Activated CD4-positive, alpha-beta T cell treated with anti-CD3 and anti-CD28 coated beads, Interleukin-2, amount 50 U/mL, for 24 hours (primary cell): ENCODE measurements at regions not wholly inside any gene's neighbourhood (a gene's known extent, or its start where the extent isn't known, plus 50 kb on each side); places are given as distances from the start of the nearest gene placed in this dataset.
"Not testable (repeated sequence)": the region's sequence is repeated elsewhere in the genome, so short reads cannot be mapped to it uniquely, and the experiment has no call there.

Experiments
- DNase-seq, 2 donors: peaks; one replicate each; pipeline ENCODE4 v3.0.0-alpha.2; 2020; ENCODE audit warnings: low read depth in 1 of 2, low spot score in 1 of 2

DNA sequence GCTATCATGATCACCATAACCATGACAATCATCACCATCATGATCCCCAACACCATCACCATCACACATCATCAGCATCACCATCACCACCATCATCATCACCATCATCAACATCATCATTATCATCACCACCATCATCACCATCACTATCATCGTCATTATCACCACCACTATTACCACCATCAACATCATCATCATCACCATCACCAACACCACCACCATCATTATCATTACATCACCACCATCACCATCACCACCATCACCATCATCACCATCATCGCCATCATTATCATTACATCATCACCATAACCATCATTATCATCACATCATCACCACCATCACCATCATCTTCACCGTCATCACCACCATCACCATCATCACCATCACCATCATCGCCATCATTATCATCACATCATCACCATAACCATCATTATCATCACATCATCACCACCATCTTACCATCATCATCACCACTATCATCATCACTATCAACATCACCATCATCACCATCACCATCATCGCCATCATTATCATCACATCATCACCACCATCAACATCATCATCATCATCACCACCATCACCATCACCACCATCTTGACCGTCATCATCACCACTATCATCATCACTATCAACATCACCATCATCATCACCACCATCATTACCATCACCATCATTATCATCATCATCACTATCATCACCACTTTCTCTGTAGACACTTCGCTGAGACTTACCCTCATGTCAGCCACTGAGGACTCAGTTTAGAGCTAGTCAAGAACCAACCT, 366.0 kb downstream of the C16orf95 start:
- DNase-seq = no peak

DNA sequence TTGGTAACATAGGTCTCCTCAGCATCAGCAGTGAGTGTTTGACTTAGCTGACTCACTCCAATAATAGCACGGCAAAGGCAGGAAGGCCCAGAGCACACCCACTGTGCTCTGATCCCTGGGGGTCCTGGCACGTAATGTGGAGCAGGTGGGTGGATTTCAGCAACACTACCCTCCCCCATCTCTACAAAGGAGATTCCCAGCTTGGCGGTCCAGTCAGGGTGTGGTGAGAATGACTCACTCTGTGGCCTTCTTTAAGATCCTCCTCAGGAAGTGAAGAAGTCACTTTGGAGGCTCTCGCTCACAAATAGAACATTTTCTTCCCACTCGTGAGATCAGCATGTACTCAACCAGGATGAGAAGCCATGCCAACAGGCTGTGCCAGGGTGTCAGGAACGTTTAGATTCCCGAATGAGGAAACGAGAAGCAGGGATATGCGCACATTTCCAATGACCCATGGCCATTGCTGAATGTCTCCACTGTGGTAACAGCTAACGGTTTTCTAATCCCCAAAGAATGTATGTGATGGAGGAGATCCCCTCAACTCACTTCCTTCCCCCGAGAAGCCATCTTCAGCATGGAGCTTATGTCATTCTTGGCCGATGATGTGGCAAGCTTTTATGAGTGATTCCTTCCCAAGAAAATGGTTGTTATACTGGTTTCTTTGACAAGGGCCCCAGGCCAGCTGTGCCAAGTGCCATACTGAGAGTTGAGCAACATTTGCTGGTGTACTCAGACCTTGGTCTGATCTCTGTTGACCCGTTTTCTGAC, 365.2 kb downstream of the C16orf95 start:
- DNase-seq = no peak

DNA sequence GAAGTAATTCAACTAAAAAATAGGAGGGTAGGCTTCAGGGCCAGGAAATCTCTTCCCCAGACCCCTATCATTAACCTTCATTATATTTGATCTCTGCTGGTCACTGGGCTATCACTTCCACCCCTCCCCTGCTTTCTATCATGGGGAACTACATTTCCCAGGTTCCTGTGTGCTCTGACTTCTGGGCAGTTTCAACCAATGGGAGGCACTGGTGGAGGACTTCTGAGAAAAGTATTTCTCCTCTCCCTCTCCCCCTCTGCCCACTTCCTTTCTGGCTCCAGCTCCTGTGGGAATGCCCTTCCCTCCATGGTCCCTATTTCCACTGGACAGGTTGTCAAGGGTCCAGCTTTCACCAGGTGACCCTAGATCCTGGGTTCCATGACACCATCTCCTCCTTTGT, 364.4 kb downstream of the C16orf95 start:
- no peak for DNase-seq

DNA sequence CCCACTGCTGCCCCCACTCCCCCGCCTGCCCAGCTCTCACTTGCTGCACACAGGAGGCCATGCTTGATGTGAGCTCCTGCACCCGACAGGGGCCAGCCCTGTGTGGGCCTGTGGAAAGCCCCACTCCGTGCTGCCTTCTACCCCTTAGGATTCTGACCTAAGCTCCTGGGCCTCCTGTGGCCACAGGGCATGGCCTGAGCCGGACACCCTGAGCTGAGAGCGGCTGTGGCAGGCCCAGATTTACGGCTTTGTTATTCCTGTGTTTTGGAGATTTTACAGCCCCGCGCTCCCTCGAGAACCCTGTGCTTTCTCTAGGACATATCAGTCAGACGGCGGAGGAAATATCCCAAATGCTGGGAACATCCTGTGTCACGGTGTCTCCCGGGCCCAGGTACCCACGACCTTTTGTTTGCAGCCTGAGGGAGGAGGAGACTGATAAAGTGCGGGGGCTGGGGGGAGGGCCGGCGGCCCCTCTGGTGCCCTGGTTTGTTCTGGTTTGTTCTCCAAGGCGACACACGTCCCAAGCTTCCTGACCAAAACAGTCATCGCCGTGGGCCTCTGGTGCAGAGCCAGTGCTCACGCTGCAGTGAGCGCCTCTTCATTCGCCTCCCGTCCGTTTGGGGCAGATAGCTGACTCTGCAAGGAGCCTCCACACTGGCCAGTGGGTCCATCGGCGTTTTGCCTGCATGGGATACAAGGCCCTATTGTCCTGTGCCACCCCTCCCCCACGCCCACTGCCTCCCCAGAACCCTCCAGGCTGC, 363.4 kb downstream of the C16orf95 start:
- DNase-seq = no peak

DNA sequence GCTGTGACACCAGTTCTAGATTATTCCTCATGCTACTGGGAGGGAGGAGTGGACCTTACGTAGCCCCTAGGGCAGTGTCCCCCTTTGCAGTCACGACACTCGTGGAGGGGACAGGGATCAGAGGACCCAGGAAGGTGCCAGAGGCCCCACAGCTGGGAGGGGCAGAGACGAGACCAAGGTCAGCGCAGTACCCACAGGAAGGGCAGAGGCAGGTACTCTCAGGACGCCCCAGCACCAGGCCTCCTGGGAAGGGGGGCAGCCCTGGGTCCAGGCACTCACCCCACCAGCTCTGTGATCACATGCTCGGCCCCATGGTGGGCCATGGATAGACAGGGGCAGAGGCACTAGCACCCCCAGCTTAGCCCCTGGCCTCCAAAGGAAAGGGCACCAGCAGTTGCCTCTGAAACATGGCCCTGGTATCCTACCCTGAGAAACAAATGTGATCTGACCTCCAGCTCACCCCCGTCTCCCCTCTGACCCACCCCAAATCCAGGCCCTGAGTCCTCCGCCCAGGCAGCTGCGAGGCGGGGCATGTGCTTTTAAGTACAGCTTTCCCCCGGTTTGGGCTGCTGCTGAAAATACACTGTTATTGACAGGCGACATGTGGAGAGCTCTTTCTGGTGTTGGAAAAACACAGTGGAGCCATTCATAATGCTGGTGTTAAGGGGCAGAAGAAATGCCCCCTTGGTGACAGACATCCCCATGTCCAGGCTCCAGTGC, 361.9 kb downstream of the C16orf95 start:
- DNase-seq = no peak

DNA sequence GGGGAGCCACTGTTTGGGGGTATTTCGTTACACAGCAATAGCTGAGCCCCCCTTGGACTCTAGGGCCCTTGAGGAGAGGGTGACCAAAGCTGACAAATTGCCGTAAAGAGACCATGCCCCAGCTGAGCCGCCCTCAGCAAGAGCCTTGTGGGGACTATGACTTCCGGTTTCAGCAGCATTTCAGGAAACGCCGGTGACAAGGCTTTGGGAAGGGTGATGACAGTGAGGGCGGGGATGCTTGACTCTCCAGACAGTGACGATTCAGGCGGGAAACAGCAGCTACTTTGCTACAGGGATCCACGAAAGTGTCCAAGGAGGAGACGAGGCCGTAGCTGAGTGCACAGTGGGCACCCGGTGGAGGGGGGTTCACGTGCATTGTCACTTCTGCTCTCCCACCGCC, 360.8 kb downstream of the C16orf95 start:
- DNase-seq = no peak

DNA sequence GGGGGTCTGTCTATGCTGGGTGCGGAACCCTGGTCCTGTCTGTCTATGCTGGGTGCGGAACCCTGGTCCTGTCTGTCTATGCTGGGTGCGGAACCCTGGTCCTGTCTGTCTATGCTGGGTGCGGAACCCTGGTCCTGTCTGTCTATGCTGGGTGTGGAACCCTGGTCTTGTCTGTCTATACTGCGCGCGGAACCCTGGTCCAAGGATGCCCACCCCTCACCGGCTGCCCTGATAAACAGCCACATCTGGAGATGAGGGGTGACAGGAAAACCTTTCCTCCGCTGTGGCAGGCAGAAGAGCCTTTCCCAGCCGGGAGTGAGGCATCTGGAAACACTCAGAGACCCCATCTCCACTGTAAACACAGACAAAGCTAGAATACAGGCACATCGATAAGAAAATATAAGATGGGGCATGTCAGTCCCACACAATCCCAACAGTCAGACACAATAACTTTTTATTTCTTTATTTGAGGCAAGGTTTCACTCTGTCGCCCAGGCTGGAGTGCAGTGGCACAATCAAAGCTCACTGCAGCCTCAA, 359.5 kb downstream of the C16orf95 start:
- DNase-seq = not testable (repeated sequence)

DNA sequence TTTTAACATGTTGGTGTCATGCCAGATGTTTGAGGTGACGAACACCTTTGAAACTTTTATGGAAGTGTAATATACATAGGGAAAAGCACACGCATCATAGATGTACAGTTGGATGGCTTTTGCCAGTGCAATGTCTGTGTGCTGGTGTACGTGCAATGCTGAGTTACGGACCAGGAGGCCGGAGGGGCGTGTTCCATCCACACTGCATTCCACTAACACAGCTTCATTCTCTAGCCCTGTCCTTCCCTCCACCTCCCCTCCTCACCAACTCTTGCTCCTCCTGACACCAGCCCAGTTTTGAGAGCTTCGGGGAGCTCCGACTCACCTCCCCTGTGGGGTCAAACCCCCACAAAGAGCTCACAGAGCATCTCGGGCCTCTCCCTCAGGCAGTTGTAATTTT, 358.8 kb downstream of the C16orf95 start:
- no peak for DNase-seq

DNA sequence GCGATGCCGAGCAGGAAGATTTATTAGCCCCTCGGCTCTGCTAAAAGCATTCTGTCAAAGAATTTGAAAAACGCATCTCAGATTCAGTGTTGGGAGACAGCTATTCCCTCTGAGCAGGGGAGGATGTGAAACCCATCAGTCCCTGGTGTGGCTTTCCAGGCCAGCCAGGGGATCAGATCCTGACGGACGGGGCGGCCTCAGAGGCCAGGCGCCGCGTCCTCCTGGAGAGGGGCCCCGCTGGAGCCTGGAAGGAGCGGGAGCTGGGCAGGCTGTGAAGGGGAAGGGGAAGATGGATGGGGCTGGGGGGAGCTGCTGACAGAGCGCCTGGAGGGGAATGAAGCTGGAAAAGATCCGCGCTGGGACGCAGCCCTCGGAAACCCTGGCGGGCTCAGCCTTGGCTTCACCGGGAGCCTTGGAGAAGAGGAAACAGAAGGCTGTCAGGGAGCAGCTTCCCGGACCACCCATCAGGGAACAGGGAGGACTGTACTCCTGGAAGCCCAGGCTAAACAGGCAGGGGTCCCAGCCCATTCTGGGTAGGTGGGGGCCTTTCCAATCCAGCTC, 358.0 kb downstream of the C16orf95 start:
- no peak for DNase-seq

DNA sequence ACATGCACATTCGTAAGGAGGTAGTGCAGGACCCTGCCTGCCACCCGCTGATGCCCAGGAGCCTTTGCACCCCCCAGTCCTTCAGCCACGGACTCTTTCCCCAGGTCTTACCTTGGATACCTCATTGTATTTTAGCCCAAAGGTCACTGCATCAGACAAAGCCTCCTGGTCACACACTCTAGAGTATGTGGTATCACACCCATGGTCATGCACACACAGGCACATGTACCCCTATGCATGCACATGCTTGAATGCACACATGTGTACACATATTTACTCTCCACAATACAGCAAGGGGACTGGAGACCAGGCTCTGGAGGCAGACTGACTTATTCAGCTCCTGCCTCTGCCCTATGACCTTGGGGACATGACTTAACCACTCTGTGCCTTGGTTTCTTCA, 357.5 kb downstream of the C16orf95 start:
- DNase-seq = no peak

DNA sequence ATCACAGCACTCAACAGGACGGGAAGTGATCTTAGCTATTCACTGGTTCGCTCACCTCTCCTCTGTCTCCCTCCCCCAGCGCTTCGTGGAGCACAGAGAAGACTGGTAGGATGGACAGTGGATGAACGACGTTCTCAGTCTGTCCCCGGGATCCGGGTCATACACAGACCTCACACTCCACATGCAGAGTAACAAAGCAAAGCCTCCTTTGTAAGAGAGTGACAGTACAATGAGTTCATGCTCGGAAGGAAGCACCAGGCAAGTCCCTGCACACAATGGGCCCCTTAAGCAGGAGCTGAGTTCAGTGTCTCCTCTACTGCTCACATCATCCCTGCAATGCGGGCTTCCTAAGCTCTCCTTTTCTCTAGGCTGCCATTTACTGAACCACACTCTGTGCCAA, 356.9 kb downstream of the C16orf95 start:
- DNase-seq = no peak

DNA sequence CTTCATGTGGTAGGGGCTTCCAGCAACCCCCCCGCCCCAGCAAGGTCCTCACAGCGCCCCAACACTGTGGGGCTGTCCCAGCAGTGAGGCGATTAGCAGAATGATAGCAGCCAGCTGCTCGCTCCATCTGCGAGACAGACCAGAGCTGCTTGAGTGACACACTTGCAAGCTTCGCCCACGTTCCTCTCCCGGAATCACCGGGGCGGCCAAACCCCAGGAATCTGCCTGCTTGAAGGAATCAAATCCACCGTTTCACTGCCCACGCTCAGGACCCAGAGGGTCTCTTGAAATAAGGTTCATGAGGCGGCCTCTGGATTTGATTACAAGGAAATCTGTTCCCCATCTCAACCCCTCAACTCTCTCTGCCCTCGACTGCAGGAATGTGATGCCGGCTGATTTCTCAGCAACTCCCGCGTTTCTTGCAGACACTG, 356.0 kb downstream of the C16orf95 start:
- no peak for DNase-seq

DNA sequence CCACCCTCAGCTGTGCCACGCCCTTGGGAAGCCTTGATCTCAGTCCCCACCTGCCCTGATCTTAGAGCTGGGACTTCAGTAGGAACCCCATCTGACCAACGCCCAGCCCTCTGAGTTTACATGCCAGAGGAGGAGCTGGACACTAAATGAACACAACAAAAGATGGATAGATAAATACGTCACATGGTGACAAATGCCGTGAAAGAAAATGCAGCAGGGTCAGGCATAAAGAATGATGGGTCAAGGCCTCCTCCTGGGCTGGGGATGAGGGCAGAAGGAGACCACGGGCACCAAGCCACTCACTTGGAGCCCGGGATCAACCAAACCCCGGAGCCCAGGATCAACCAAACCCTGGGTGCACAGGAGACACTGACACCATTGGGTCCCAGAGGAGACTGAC, 354.9 kb downstream of the C16orf95 start:
- no peak for DNase-seq

DNA sequence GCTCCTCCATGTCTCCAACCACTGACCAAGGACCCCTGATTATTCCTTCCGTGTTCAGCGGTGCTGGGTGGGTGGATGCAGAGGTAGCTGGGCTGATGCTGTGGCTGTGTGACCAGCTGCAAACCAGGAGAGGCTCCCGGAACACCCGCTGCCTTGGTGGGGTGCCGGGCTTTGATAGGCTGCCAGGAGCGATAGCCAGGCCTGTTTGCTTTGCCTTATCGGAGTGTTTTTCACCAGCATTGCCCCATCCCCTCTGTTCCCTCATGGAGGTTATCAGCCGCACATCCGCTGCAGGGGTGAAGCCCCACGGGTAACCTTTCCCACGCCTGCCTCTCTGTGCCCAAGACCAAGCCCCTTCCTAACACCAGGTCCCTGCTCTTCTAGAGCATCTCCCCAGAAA, 354.3 kb downstream of the C16orf95 start:
- no peak for DNase-seq

DNA sequence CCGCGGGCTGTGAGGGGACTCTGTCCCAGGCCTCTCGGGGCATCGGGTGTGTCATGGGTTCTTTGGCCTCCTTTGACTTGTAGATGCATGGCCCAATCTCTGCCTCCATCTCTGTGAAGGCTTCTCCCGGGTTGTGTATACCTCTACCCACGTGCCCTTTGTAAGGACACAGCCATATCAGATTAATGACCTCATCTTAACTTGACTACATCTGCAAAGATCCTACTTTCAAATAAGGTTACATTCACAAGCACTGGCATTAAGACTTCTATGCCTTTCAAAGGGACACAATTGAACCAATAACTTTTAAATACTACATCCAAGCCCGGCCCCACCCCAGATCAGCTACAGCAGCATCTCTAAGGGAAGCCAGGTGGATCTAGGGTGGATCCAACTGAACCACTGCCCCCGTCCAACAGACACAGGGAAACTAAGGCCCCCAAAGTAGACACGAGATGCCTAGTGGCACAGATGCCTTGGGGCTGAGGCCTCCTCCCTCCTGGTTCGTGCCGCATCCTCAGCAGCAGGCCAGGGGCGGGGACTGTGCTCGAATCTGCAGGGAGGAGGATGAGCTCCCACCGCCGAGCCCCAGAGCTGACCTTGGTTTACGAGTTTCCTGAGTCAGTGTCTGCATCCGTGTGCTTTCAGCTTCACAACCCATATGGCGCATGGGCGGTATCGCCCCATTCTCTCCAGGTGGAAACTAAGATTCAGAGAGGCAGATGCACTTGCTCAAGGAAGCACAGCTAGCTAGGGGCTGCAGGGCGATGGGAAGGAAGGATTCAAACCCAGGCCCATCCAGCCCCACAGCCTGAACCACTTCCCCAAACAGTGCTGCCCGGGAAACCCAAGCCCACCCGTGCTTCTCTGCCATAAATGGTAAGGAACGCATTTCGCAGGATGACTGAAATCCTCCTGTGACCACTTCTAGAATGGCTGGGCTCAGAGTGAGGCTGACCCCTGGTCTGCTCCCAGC, 353.3 kb downstream of the C16orf95 start:
- DNase-seq = no peak

DNA sequence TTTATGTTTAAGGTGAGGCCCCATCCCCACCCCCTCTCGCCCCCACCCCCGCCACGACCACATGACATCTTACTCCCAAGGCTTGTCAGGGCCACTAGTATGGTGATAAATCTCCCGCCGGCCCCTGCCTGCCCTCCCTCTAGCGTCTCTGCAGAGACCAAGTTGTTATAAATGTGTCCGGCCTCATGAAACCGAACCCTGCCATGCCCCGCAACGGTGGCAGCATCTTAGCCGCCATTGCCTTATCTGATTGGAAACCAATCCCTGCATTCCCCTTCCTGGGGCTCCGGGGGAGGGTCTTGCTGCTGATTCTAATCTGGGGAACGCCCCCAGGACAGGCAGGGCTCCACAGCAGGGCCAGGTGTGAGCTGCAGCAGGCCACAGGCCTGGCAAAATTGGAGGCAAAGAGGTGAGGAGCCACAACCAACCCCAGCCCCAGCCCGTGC, 352.4 kb downstream of the C16orf95 start:
- no peak for DNase-seq

DNA sequence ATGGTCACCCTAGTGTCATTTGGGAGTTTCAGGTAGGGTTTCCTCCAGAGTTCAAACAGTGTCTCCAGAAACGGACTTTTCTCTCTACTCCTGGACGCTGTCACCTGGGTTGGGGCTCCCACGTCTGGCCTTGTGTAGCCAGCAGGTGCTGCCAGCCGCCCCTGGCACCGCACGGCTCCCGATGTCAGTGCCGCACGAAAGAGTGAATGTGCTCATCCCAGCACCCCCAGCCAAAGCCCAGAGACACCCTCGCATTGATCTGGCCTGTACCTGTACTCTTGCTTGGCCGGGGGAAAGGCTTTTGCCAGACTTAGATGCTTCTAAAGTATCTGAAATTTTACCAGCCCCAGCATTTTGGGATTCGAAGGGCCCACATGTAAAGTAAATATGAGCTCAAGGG, 351.9 kb downstream of the C16orf95 start:
- DNase-seq = no peak

DNA sequence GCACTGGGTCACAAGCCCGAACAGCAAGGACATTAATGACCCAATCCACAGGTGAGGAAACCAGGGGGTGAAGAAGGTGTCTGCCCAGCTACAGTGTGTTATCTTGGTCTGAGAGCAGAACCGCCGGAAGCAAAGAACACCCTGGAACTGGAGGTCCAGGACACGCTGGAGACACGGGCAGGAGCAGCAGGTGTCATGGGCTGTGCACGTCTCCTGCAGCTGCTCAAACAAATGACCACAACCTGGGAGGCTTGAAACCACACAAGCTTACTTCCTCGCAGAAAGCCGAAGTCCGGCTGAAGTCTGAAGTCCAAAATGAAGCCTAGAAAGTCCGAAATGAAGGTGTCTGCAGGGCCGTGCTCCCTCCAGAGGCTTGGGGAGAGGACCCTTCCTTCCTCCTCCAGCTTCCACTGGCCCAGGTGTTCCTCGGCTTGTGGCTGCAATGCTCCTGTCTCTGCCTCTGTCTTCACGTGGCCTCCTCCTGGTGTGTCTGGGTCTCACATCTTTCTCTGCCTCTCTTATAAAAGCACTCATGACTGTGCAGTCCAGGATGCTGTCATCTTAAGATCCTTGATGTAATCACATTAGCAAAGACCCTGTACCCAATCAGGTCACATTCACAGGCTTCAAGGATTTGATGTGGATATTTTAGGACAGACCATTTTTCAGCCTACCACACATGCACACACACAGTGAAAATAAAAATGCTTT, 351.2 kb downstream of the C16orf95 start:
- DNase-seq = no peak

DNA sequence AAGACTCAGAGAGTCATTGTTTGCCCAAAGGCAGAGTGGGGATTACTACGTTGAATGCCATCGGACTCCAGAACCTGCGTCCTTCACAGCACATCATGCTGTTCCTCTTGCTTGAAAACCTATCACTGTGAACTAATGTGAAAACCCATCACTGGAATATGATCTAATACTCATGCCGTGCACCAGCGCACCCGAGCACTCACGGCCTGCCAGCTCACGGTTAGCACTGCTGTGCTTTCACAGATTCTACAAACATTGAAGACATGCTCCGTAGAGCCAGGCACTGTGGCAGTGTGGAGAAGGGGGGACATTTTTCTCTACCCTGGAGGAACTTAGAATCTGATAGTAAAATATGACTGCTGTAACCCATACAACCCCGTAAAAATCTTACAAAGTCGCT, 350.4 kb downstream of the C16orf95 start:
- no peak for DNase-seq
